ENCODE measurements at regions not wholly inside any gene's neighbourhood (a gene's known extent, or its start where the extent isn't known, plus 50 kb on each side); places are given as distances from the start of the nearest gene placed in this dataset.

DNA sequence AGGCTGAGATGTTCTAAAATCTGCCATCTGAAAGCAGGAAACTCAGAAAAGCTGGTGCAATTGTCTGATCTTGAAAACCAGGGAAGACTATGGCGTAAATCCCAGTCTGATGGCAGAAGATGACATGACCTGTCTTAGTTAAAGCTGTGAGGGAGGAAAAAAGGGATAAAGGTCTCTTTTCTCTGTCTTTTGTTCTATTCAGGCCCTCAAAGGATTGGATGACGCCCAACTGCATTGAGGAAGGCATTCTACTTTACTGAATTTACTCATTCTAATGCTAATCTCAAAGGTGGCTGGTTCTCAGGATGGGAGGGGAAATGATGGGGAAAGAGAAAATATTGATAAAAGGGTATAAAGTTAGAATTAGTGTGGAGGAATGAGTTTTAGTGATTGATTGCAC is 312.8 kb upstream of the CTNND2 start:
- Mint-ChIP-seq H3K4me1 (ENCODE audit: low read depth, unreplicated experiment) (no peaks in the 10 kb centered on the region), H3K4me3 (ENCODE audit: unreplicated experiment) (no peak overlapping the region), H3K27ac (ENCODE audit: unreplicated experiment) (no peak overlapping the region), H3K9me3 (ENCODE audit: unreplicated experiment) (no peaks in the 10 kb centered on the region), H3K36me3 (ENCODE audit: unreplicated experiment) (no peaks in the 10 kb centered on the region), H3K27me3 (ENCODE audit: unreplicated experiment) (no peaks in the 10 kb centered on the region)
- TF ChIP-seq CTCF (IDR thresholded peaks at IDR 0.05; ENCODE audit: partially characterized antibody, unreplicated experiment) = no peak
- no peak for DNase-seq

DNA sequence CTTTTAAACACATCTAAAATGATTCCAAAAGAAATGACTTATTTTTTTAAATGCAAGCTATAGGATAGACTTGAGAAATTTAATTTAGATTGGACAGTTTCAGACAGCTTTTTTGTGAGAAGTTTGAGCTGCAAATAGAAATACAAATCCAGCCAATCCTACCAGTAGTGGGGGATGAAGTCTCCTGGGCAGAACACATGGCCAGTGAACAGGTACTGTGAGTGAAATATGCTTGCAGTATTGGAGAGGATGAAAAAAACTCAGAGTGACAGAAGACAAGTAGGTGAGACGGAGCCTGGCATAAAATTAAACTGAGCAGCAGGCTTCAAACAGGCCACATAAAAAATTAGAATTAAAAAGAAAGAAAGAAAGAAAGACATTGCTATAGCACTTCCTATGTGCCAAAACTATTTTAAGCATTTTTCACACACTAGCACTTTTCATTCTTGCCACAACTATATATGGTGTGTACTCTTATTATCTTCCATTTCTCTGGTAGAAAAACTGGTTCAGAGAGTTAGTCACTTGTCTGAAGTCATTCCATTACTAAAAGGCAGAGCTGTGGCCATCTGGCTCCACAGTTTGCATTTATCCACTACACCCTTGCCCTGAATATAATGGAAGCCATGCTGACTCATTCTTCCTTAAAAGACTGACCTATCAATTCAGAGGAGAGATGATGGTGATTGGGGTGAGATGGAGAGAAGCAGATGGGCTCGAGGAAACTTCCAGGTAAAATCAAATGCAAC is 310.2 kb upstream of the CTNND2 start:
- no peak for DNase-seq
- H3K36me3 Mint-ChIP-seq (ENCODE audit: unreplicated experiment) = no peaks in the 10 kb centered on the region
- no peaks in the 10 kb centered on the region for H3K9me3 Mint-ChIP-seq (ENCODE audit: unreplicated experiment)
- no peaks in the 10 kb centered on the region for H3K4me1 Mint-ChIP-seq (ENCODE audit: low read depth, unreplicated experiment)
- H3K27ac Mint-ChIP-seq (ENCODE audit: unreplicated experiment) = no peak overlapping the region
- no peaks in the 10 kb centered on the region for H3K27me3 Mint-ChIP-seq (ENCODE audit: unreplicated experiment)
- no peak for TF ChIP-seq CTCF (IDR thresholded peaks at IDR 0.05; ENCODE audit: partially characterized antibody, unreplicated experiment)
- no peak overlapping the region for H3K4me3 Mint-ChIP-seq (ENCODE audit: unreplicated experiment)

GRCh38 chr5:12208366-12209100 is 304.3 kb upstream of the CTNND2 start:
- no peak for DNase-seq
- H3K4me1 Mint-ChIP-seq (ENCODE audit: low read depth, unreplicated experiment) = no peaks in the 10 kb centered on the region
- no peaks in the 10 kb centered on the region for H3K27me3 Mint-ChIP-seq (ENCODE audit: unreplicated experiment)
- H3K27ac Mint-ChIP-seq (ENCODE audit: unreplicated experiment) = no peak overlapping the region
- TF ChIP-seq CTCF (IDR thresholded peaks at IDR 0.05; ENCODE audit: partially characterized antibody, unreplicated experiment) = no peak
- H3K4me3 Mint-ChIP-seq (ENCODE audit: unreplicated experiment) = no peak overlapping the region
- H3K36me3 Mint-ChIP-seq (ENCODE audit: unreplicated experiment) = no peaks in the 10 kb centered on the region
- no peaks in the 10 kb centered on the region for H3K9me3 Mint-ChIP-seq (ENCODE audit: unreplicated experiment)

GRCh38 chr5:12204761-12205160 is 300.5 kb upstream of the CTNND2 start:
- H3K27me3 Mint-ChIP-seq (ENCODE audit: unreplicated experiment) = no peaks in the 10 kb centered on the region
- no peak for TF ChIP-seq CTCF (IDR thresholded peaks at IDR 0.05; ENCODE audit: partially characterized antibody, unreplicated experiment)
- DNase-seq = no peak
- no peak overlapping the region for H3K27ac Mint-ChIP-seq (ENCODE audit: unreplicated experiment)
- no peaks in the 10 kb centered on the region for H3K36me3 Mint-ChIP-seq (ENCODE audit: unreplicated experiment)
- H3K9me3 Mint-ChIP-seq (ENCODE audit: unreplicated experiment) = no peaks in the 10 kb centered on the region
- no peak overlapping the region for H3K4me3 Mint-ChIP-seq (ENCODE audit: unreplicated experiment)
- H3K4me1 Mint-ChIP-seq (ENCODE audit: low read depth, unreplicated experiment) = no peaks in the 10 kb centered on the region

DNA sequence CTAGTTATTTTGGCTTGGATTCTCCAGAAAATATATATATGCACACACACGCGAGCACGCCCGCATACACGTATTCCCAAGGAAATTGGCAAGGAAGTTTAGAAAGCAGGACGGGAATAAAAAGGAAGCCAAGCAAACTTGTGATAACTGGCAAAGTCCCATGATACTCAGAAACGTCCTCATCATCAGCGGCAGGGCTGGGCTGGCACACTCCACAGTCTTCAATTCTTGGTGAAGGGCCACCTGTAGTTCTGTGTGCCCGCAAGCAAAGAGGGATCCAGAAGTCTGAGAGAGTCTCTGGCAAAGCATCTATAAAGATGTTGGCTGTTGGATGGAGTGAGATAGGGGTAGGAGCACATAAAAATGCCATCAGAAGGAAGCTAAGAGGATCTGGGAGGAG is 289.3 kb upstream of the CTNND2 start:
- no peak for DNase-seq

More for the DNA sequence above, 289.3 kb upstream of the CTNND2 start:
- Mint-ChIP-seq H3K27ac (ENCODE audit: unreplicated experiment) (no peak overlapping the region), H3K4me3 (ENCODE audit: unreplicated experiment) (no peak overlapping the region), H3K27me3 (ENCODE audit: unreplicated experiment) (no peaks in the 10 kb centered on the region), H3K9me3 (ENCODE audit: unreplicated experiment) (no peaks in the 10 kb centered on the region), H3K36me3 (ENCODE audit: unreplicated experiment) (no peaks in the 10 kb centered on the region), H3K4me1 (ENCODE audit: low read depth, unreplicated experiment) (no peaks in the 10 kb centered on the region)
- TF ChIP-seq CTCF (IDR thresholded peaks at IDR 0.05; ENCODE audit: partially characterized antibody, unreplicated experiment) = no peak
